Endothelial cell of umbilical vein (primary cell): ENCODE measurements at regions not wholly inside any gene's neighbourhood (a gene's known extent, or its start where the extent isn't known, plus 50 kb on each side); places are given as distances from the start of the nearest gene placed in this dataset.

ENCODE experiments used
- BruUV-seq: library from RNA; stranded (reverse); fragments of 400-500 nt; replicated peaks from 2 replicates; lab custom pipeline; 2021; lab: Mats Ljungman, UMichigan
- CTCF ChIA-PET: fragments of 300-600, 350-600 bp; sonication (Branson Sonifier 250); formaldehyde crosslinking; loops from one replicate; lab custom pipeline; 2021; ENCODE audit warnings: antibody characterized with exemption, inconsistent platforms; lab: Charles Lee
- POLR2A ChIA-PET: fragments of 300-600, 350-600 bp; sonication (Branson Sonifier 250); formaldehyde crosslinking; loops from one replicate; lab custom pipeline; 2021; ENCODE audit warnings: antibody characterized with exemption, inconsistent platforms; lab: Charles Lee
- DNase-seq: peaks from one replicate; pipeline ENCODE4 v3.0.0-alpha.2; 2011; ENCODE audit warnings: low read depth, low spot score
- FAIRE-seq: peaks from 2 replicates; lab custom pipeline; 2011; peaks lifted over from hg19 to GRCh38; lab: Jason Lieb, UNC
- H2AFZ ChIP-seq: 2 replicates; pipeline ENCODE4 v1.6.0; 2012; ENCODE audit warnings: low read depth, low read length, control low read depth, inconsistent platforms
- H3K27ac ChIP-seq: 2 replicates; pipeline ENCODE4 v1.5.1; 2011; ENCODE audit warnings: low read depth, mild to moderate bottlenecking, control low read depth, low read length, moderate library complexity; ENCODE audit not compliant: insufficient read depth
- H3K27me3 ChIP-seq, 2 experiments: 2 replicates each; pipeline versions ENCODE4 v1.6.0 to v1.6.1; 2011; ENCODE audit warnings: low read length in 2 of 2, mixed read lengths in 1 of 2; ENCODE audit not compliant: control insufficient read depth in 2 of 2, insufficient read depth in 2 of 2
- H3K36me3 ChIP-seq, 2 experiments: 2 replicates in 1 of 2; 3 replicates in 1 of 2; pipeline ENCODE4 v1.5.1; 2011; ENCODE audit warnings: low read length in 2 of 2, mild to moderate bottlenecking in 1 of 2, moderate library complexity in 1 of 2; ENCODE audit not compliant: control insufficient read depth in 2 of 2, insufficient read depth in 2 of 2; ENCODE audit errors: extremely low read depth in 1 of 2
- H3K4me1 ChIP-seq: 3 replicates; pipeline ENCODE4 v1.5.1; 2011; ENCODE audit warnings: mild to moderate bottlenecking, low read length; ENCODE audit not compliant: control insufficient read depth, insufficient read depth; ENCODE audit errors: extremely low read depth
- H3K4me2 ChIP-seq: 2 replicates; pipeline ENCODE4 v1.6.1; 2011; ENCODE audit warnings: low read length, control low read depth, mixed read lengths; ENCODE audit not compliant: insufficient read depth
- H3K4me3 ChIP-seq, 3 experiments: fragments of 200-600 bp in 1 of 3; sonication (generic), shearing (Covaris generic) in 1 of 3; replicated peaks in 1 of 3; 2 replicates each; pipeline ENCODE4 v1.5.1; 2011 to 2016; ENCODE audit warnings: control low read depth in 3 of 3, low read length in 3 of 3, mild to moderate bottlenecking in 2 of 3, inconsistent platforms in 1 of 3, low read depth in 1 of 3, moderate library complexity in 1 of 3; ENCODE audit not compliant: insufficient read depth in 1 of 3
- H3K79me2 ChIP-seq: 2 replicates; pipeline ENCODE4 v1.6.0; 2012; ENCODE audit warnings: low read length, inconsistent platforms; ENCODE audit not compliant: control insufficient read depth, insufficient read depth
- H3K9ac ChIP-seq: replicated peaks from 2 replicates; pipeline ENCODE3; 2011; ENCODE audit warnings: low read length, control low read depth; ENCODE audit not compliant: insufficient read depth; ENCODE audit errors: extremely low read depth
- H3K9me1 ChIP-seq: replicated peaks from 3 replicates; pipeline ENCODE4 v1.6.0; 2011; ENCODE audit warnings: mild to moderate bottlenecking, low read length; ENCODE audit not compliant: control insufficient read depth, insufficient read depth; ENCODE audit errors: extremely low read depth
- H3K9me3 ChIP-seq: replicated peaks from 2 replicates; pipeline ENCODE4 v1.5.1; 2012; ENCODE audit warnings: low read length, inconsistent platforms; ENCODE audit not compliant: control insufficient read depth, insufficient read depth
- H4K20me1 ChIP-seq: replicated peaks from 2 replicates; pipeline ENCODE3; 2011; ENCODE audit warnings: mild to moderate bottlenecking, low read length; ENCODE audit not compliant: control insufficient read depth, insufficient read depth; ENCODE audit errors: extremely low read depth
- CTCF ChIP-seq, 2 donors: IDR thresholded peaks; 1 replicate in 1 of 2; 2 replicates in 1 of 2; pipeline ENCODE4 v1.5.1; 2011; ENCODE audit warnings: low read length in 2 of 2, mild to moderate bottlenecking in 2 of 2, moderate library complexity in 2 of 2, control low read depth in 1 of 2, inconsistent platforms in 1 of 2, low read depth in 1 of 2; ENCODE audit not compliant: insufficient read depth in 1 of 2; ENCODE audit errors: extremely low read depth in 1 of 2
- FOS ChIP-seq: IDR thresholded peaks from 2 replicates; pipeline ENCODE4 v1.6.1; 2011; ENCODE audit warnings: mild to moderate bottlenecking, low read length, moderate library complexity, borderline replicate concordance; ENCODE audit not compliant: insufficient read depth
- JUN ChIP-seq: IDR thresholded peaks from 2 replicates; pipeline ENCODE4 v1.6.1; 2011; ENCODE audit warnings: borderline replicate concordance, low read depth; ENCODE audit not compliant: insufficient read length, insufficient read depth
- MAX ChIP-seq: IDR thresholded peaks from 2 replicates; pipeline ENCODE4 v1.6.1; 2011; ENCODE audit not compliant: insufficient read depth, insufficient read length
- MYC ChIP-seq: IDR thresholded peaks from one replicate; pipeline ENCODE4 v1.6.1; 2011; ENCODE audit warnings: mild to moderate bottlenecking, low read depth, low read length
- POLR2A ChIP-seq: IDR thresholded peaks from 2 replicates; pipeline ENCODE4 v1.6.1; 2012; ENCODE audit warnings: low read depth, mild to moderate bottlenecking, control low read depth, low read length
- POLR2AphosphoS5 ChIP-seq: IDR thresholded peaks from 2 replicates; pipeline ENCODE4 v1.6.1; 2012; ENCODE audit warnings: low read depth, mild to moderate bottlenecking, control low read depth, low read length, moderate library complexity; ENCODE audit not compliant: insufficient read depth
- dilution Hi-C: fragments of 300-500 bp; cut with MboI; formaldehyde crosslinking; loops from one replicate; pipeline ENCODE4 v1.15.0; 2019; ENCODE audit warnings: low sequenced_read_pairs; ENCODE audit not compliant: extremely low pct_ligation_motif_present
- intact Hi-C: fragments of 100-400 bp; cut with micrococcal nuclease; formaldehyde crosslinking; loops from one replicate; pipeline ENCODE4 v1.10.0; 2022

GRCh38 chr7:85596827-85597226 lies 410.0 kb upstream of the SEMA3D start:
- H3K27ac ChIP-seq: no peak overlapping the region
- FAIRE-seq (no peak), DNase-seq (no peak)
- TF ChIP-seq MAX (no peak), MYC (no peak), POLR2AphosphoS5 (no peak), JUN (no peak), CTCF (IDR thresholded peaks at IDR 0.05; ENCODE audit: extremely low read depth in 1 of 2, insufficient read depth in 1 of 2, low read depth in 1 of 2, low read length in 2 of 2) (no peak)
- no peak overlapping the region for H3K4me2 ChIP-seq
- H4K20me1 ChIP-seq: no peaks in the 10 kb centered on the region
- BruUV-seq: no TSS peak
- no peaks in the 10 kb centered on the region for H3K36me3 ChIP-seq
- H3K4me1 ChIP-seq: no peaks in the 10 kb centered on the region
- H3K9me3 ChIP-seq: no peaks in the 10 kb centered on the region
- H2AFZ ChIP-seq: no peak overlapping the region
- ChIA-PET POLR2A (no interaction called here), CTCF (interaction anchor here (1.0 kb wide), 1 partner anchor 55 kb away, joined by 3 read pairs; no protein-coding TSS in a partner anchor)
- no peaks in the 10 kb centered on the region for H3K9me1 ChIP-seq
- no peaks in the 10 kb centered on the region for H3K79me2 ChIP-seq
- no peaks in the 10 kb centered on the region for H3K27me3 ChIP-seq
- dilution Hi-C loops: no loop called here
- H3K4me3 ChIP-seq: no peak overlapping the region
- H3K9ac ChIP-seq: no peak overlapping the region
- intact Hi-C loops: no loop called here

- ChIA-PET POLR2A (no interaction called here), CTCF (interaction anchor here (1.0 to 1.4 kb wide), 2 partner anchors 41 to 54 kb away, joined by 3 read pairs; no protein-coding TSS in a partner anchor)
- FAIRE-seq (no peak), DNase-seq (peak; percentile 7)
- H3K36me3 ChIP-seq: no peaks in the 10 kb centered on the region
- dilution Hi-C loops (no loop called here), intact Hi-C loops (no loop called here)
- H3K27ac ChIP-seq: no peak overlapping the region
- TF ChIP-seq POLR2A (no peak), FOS (peak; percentile 38), JUN (peak; percentile 20), MAX (no peak)
- H3K9me3 ChIP-seq: no peaks in the 10 kb centered on the region
- H3K4me3 ChIP-seq: no peak overlapping the region
- no peaks in the 10 kb centered on the region for H3K27me3 ChIP-seq
- no peak overlapping the region for H2AFZ ChIP-seq
- H3K4me2 ChIP-seq: no peak overlapping the region
- H3K9ac ChIP-seq: no peak overlapping the region
- no peaks in the 10 kb centered on the region for H3K79me2 ChIP-seq
- no peaks in the 10 kb centered on the region for H4K20me1 ChIP-seq
- no TSS peak for BruUV-seq
- no peaks in the 10 kb centered on the region for H3K4me1 ChIP-seq
- H3K9me1 ChIP-seq: no peaks in the 10 kb centered on the region
Observed at GRCh38 chr7:85595750-85596178, 408.9 kb upstream of the SEMA3D start.
